Neural progenitor cell (in vitro differentiated cells): ENCODE measurements at regions not wholly inside any gene's neighbourhood (a gene's known extent, or its start where the extent isn't known, plus 50 kb on each side); places are given as distances from the start of the nearest gene placed in this dataset.

ENCODE experiments used
- DNase-seq: peaks from one replicate; pipeline ENCODE4 v3.0.0-alpha.2; 2016; ENCODE audit warnings: low spot score
- H2AFZ ChIP-seq: fragments of 200-600 bp; sonication (generic); replicated peaks from 2 replicates; pipeline ENCODE4 v1.6.1; 2016; ENCODE audit warnings: antibody characterized with exemption
- H3F3A ChIP-seq: fragments of 200-600 bp; sonication (generic); 2 replicates; pipeline ENCODE4 v1.6.1; 2016; ENCODE audit warnings: antibody characterized with exemption, low read depth
- H3K27ac ChIP-seq: fragments of 200-600 bp; sonication (generic); 2 replicates; pipeline ENCODE4 v1.5.1; 2016; ENCODE audit warnings: mild to moderate bottlenecking
- H3K27me3 ChIP-seq: fragments of 200-600 bp; sonication (generic); 2 replicates; pipeline ENCODE4 v1.6.1; 2016; ENCODE audit warnings: mild to moderate bottlenecking, moderate library complexity
- H3K36me3 ChIP-seq: fragments of 200-600 bp; sonication (generic); 2 replicates; pipeline ENCODE4 v1.5.1; 2016
- H3K4me1 ChIP-seq: fragments of 200-600 bp; sonication (generic); 2 replicates; pipeline ENCODE4 v1.6.1; 2016; ENCODE audit warnings: mixed run types
- H3K4me2 ChIP-seq: fragments of 200-600 bp; sonication (generic); 2 replicates; pipeline ENCODE4 v1.6.1; 2016
- H3K4me3 ChIP-seq: fragments of 200-600 bp; sonication (generic); 2 replicates; pipeline ENCODE4 v1.5.1; 2016
- H3K79me2 ChIP-seq: fragments of 200-600 bp; sonication (generic); 2 replicates; pipeline ENCODE4 v1.6.1; 2016; ENCODE audit warnings: low read depth
- H3K9ac ChIP-seq: fragments of 200-600 bp; sonication (generic); 2 replicates; pipeline ENCODE4 v1.6.1; 2016
- H3K9me3 ChIP-seq: fragments of 200-600 bp; sonication (generic); 2 replicates; pipeline ENCODE4 v1.5.1; 2016; ENCODE audit warnings: low read depth
- H4K20me1 ChIP-seq: fragments of 200-600 bp; sonication (generic); 2 replicates; pipeline ENCODE4 v1.6.1; 2016; ENCODE audit warnings: low read depth
- H3K27ac Mint-ChIP-seq: 3 replicates; pipeline ENCODE4 v1.8.0; 2021; ENCODE audit warnings: mixed read lengths
- H3K27me3 Mint-ChIP-seq: 2 replicates; pipeline ENCODE4 v1.8.0; 2022; ENCODE audit warnings: low read depth, mild to moderate bottlenecking, inconsistent platforms, moderate library complexity, mixed read lengths; ENCODE audit not compliant: insufficient read depth
- H3K36me3 Mint-ChIP-seq: 3 replicates; pipeline ENCODE4 v1.8.0; 2021; ENCODE audit warnings: mixed read lengths
- H3K4me1 Mint-ChIP-seq: 3 replicates; pipeline ENCODE4 v1.8.0; 2021; ENCODE audit warnings: mixed read lengths
- H3K4me3 Mint-ChIP-seq: 3 replicates; pipeline ENCODE4 v1.8.0; 2021; ENCODE audit warnings: mild to moderate bottlenecking, moderate library complexity, mixed read lengths
- H3K9me3 Mint-ChIP-seq: 3 replicates; pipeline ENCODE4 v1.8.0; 2020; ENCODE audit warnings: mixed read lengths
- CTCF ChIP-seq: fragments of 200-600 bp; sonication (generic); IDR thresholded peaks from 2 replicates; pipeline ENCODE4 v1.5.1; 2017; ENCODE audit warnings: antibody characterized with exemption, mild to moderate bottlenecking
- EZH2 ChIP-seq: fragments of 200-600 bp; sonication (generic); IDR thresholded peaks from 2 replicates; pipeline ENCODE4 v1.6.1; 2017; ENCODE audit warnings: antibody characterized with exemption, mild to moderate bottlenecking, moderate library complexity
- EZH2phosphoT487 ChIP-seq: fragments of 200-600 bp; sonication (generic); IDR thresholded peaks from 2 replicates; pipeline ENCODE4 v1.6.1; 2017; ENCODE audit warnings: antibody characterized with exemption

GRCh38 chr12:3991798-3992580, 118.8 kb upstream of the PARP11 start:
- Histone ChIP-seq H3K79me2 (no peaks in the 10 kb centered on the region), H3K36me3 (no peaks in the 10 kb centered on the region), H3K27ac (no peak overlapping the region), H3K27me3 (no peaks in the 10 kb centered on the region), H3K9me3 (no peaks in the 10 kb centered on the region), H2AFZ (no peak overlapping the region), H4K20me1 (no peaks in the 10 kb centered on the region), H3K4me3 (no peak overlapping the region), H3F3A (no peaks in the 10 kb centered on the region), H3K4me2 (no peak overlapping the region), H3K4me1 (peaks cover 12% of the 10 kb centered on the region), H3K9ac (no peak overlapping the region)
- Mint-ChIP-seq H3K4me3 (peak overlapping the region; percentile 14), H3K27me3 (peaks cover 27% of the 10 kb centered on the region), H3K9me3 (peaks cover 8% of the 10 kb centered on the region), H3K27ac (peak overlapping the region; percentile 87), H3K36me3 (peaks cover 2% of the 10 kb centered on the region), H3K4me1 (peaks cover 73% of the 10 kb centered on the region)
- TF ChIP-seq EZH2, result no peak
- no peak for TF ChIP-seq EZH2phosphoT487
- no peak for TF ChIP-seq CTCF
- DNase-seq, result no peak

- H3K4me1 ChIP-seq, result peaks cover 12% of the 10 kb centered on the region
- H2AFZ ChIP-seq, result no peak overlapping the region
- TF ChIP-seq EZH2 (no peak), CTCF (no peak), EZH2phosphoT487 (no peak)
- Mint-ChIP-seq H3K36me3 (peaks cover 2% of the 10 kb centered on the region), H3K27ac (peak overlapping the region; percentile 87), H3K4me3 (peak overlapping the region; percentile 5), H3K9me3 (peaks cover 10% of the 10 kb centered on the region), H3K4me1 (peaks cover 60% of the 10 kb centered on the region), H3K27me3 (peaks cover 21% of the 10 kb centered on the region)
- H3K27ac ChIP-seq, result no peak overlapping the region
- H3K4me3 ChIP-seq, result no peak overlapping the region
- peak; percentile 55 for DNase-seq
- H3K9ac ChIP-seq, result no peak overlapping the region
- no peaks in the 10 kb centered on the region for H4K20me1 ChIP-seq
- H3K36me3 ChIP-seq, result no peaks in the 10 kb centered on the region
- no peak overlapping the region for H3K4me2 ChIP-seq
- H3K79me2 ChIP-seq, result no peaks in the 10 kb centered on the region
- H3K9me3 ChIP-seq, result no peaks in the 10 kb centered on the region
- no peaks in the 10 kb centered on the region for H3K27me3 ChIP-seq
- no peaks in the 10 kb centered on the region for H3F3A ChIP-seq
Observed at GRCh38 chr12:3990501-3991280, 117.5 kb upstream of the PARP11 start.

GRCh38 chr12:3989218-3989550, 116.0 kb upstream of the PARP11 start:
- H3K36me3 Mint-ChIP-seq, result peaks cover 2% of the 10 kb centered on the region
- no peak overlapping the region for H2AFZ ChIP-seq
- peak overlapping the region; percentile 77 for H3K27ac Mint-ChIP-seq

More at GRCh38 chr12:3989218-3989550, 116.0 kb upstream of the PARP11 start:
- H3K9ac ChIP-seq, result no peak overlapping the region
- no peaks in the 10 kb centered on the region for H3K9me3 ChIP-seq
- H3K27ac ChIP-seq, result no peak overlapping the region
- H3K4me2 ChIP-seq, result no peak overlapping the region
- no peaks in the 10 kb centered on the region for H3K36me3 ChIP-seq
- DNase-seq, result no peak
- H3F3A ChIP-seq, result no peaks in the 10 kb centered on the region
- Mint-ChIP-seq H3K4me1 (peaks cover 51% of the 10 kb centered on the region), H3K4me3 (peak overlapping the region; percentile 11), H3K27me3 (peaks cover 21% of the 10 kb centered on the region), H3K9me3 (peaks cover 12% of the 10 kb centered on the region)
- TF ChIP-seq EZH2 (no peak), EZH2phosphoT487 (no peak), CTCF (no peak)
- H4K20me1 ChIP-seq, result no peaks in the 10 kb centered on the region
- peaks cover 12% of the 10 kb centered on the region for H3K4me1 ChIP-seq
- H3K27me3 ChIP-seq, result no peaks in the 10 kb centered on the region
- H3K4me3 ChIP-seq, result no peak overlapping the region
- H3K79me2 ChIP-seq, result no peaks in the 10 kb centered on the region
